HG03342 (cell line): ENCODE measurements at regions not wholly inside any gene's neighbourhood (a gene's known extent, or its start where the extent isn't known, plus 50 kb on each side); places are given as distances from the start of the nearest gene placed in this dataset.
"Not testable (repeated sequence)": the region's sequence is repeated elsewhere in the genome, so short reads cannot be mapped to it uniquely, and the experiment has no call there.

Source experiments
- ATAC-seq: cut with Tn5 transposase; IDR thresholded peaks from one replicate; pipeline ENCODE4 v1.9.1; 2021; ENCODE audit warnings: mild to moderate bottlenecking, moderate library complexity; ENCODE audit not compliant: unreplicated experiment

GRCh38 chr6:90885137-90885536, 298.3 kb upstream of the MAP3K7 start:
- not testable (repeated sequence) for ATAC-seq

- no peak for ATAC-seq
Measured at GRCh38 chr6:90877616-90878015, 290.7 kb upstream of the MAP3K7 start.

GRCh38 chr6:90874931-90875330, 288.1 kb upstream of the MAP3K7 start:
- ATAC-seq, result no peak

GRCh38 chr6:90872981-90873380, 286.1 kb upstream of the MAP3K7 start:
- no peak for ATAC-seq

GRCh38 chr6:90870561-90870960, 283.7 kb upstream of the MAP3K7 start:
- ATAC-seq, result no peak

GRCh38 chr6:90868656-90869055, 281.8 kb upstream of the MAP3K7 start:
- no peak for ATAC-seq

GRCh38 chr6:90868256-90868655, 281.4 kb upstream of the MAP3K7 start:
- ATAC-seq, result no peak

GRCh38 chr6:90865513-90865912, 278.6 kb upstream of the MAP3K7 start:
- ATAC-seq, result no peak

GRCh38 chr6:90863043-90863442, 276.2 kb upstream of the MAP3K7 start:
- ATAC-seq, result no peak

- no peak for ATAC-seq
Measured at GRCh38 chr6:90860822-90861601, 274.1 kb upstream of the MAP3K7 start.

- no peak for ATAC-seq
Measured at GRCh38 chr6:90859612-90860011, 272.7 kb upstream of the MAP3K7 start.

- no peak for ATAC-seq
Measured at GRCh38 chr6:90859056-90859455, 272.2 kb upstream of the MAP3K7 start.

- no peak for ATAC-seq
Measured at GRCh38 chr6:90849686-90850085, 262.8 kb upstream of the MAP3K7 start.

GRCh38 chr6:90846824-90847223, 260.0 kb upstream of the MAP3K7 start:
- ATAC-seq, result no peak

GRCh38 chr6:90835596-90836212, 248.8 kb upstream of the MAP3K7 start:
- no peak for ATAC-seq

- ATAC-seq, result no peak
Measured at GRCh38 chr6:90829311-90829710, 242.4 kb upstream of the MAP3K7 start.

- ATAC-seq, result no peak
Measured at GRCh38 chr6:90820436-90820835, 233.6 kb upstream of the MAP3K7 start.

GRCh38 chr6:90819483-90819882, 232.6 kb upstream of the MAP3K7 start:
- no peak for ATAC-seq

- ATAC-seq, result no peak
Measured at GRCh38 chr6:90818163-90818562, 231.3 kb upstream of the MAP3K7 start.

- ATAC-seq, result no peak
Measured at GRCh38 chr6:90816764-90817163, 229.9 kb upstream of the MAP3K7 start.

- no peak for ATAC-seq
Measured at GRCh38 chr6:90811596-90812226, 224.8 kb upstream of the MAP3K7 start.

GRCh38 chr6:90809035-90809434, 222.2 kb upstream of the MAP3K7 start:
- no peak for ATAC-seq
